ENCODE measurements at regions not wholly inside any gene's neighbourhood (a gene's known extent, or its start where the extent isn't known, plus 50 kb on each side); places are given as distances from the start of the nearest gene placed in this dataset.

- H3K27ac Mint-ChIP-seq, result no peak overlapping the region
- no peak overlapping the region for H3K4me3 Mint-ChIP-seq
- no peaks in the 10 kb centered on the region for H3K9me3 Mint-ChIP-seq
- H3K36me3 Mint-ChIP-seq (ENCODE audit: low read depth), result no peaks in the 10 kb centered on the region
- no peaks in the 10 kb centered on the region for H3K4me1 Mint-ChIP-seq (ENCODE audit: low read depth)
- H3K27me3 Mint-ChIP-seq (ENCODE audit: low read depth), result no peaks in the 10 kb centered on the region
Measured at GRCh38 chr17:13725288-13725990, 123.7 kb upstream of the HS3ST3A1 start.

- H3K27ac Mint-ChIP-seq, result no peak overlapping the region
- no peak overlapping the region for H3K4me3 Mint-ChIP-seq
- H3K9me3 Mint-ChIP-seq, result no peaks in the 10 kb centered on the region
- H3K36me3 Mint-ChIP-seq (ENCODE audit: low read depth), result no peaks in the 10 kb centered on the region
- no peaks in the 10 kb centered on the region for H3K4me1 Mint-ChIP-seq (ENCODE audit: low read depth)
- H3K27me3 Mint-ChIP-seq (ENCODE audit: low read depth), result no peaks in the 10 kb centered on the region
Measured at GRCh38 chr17:13727441-13728171, 125.9 kb upstream of the HS3ST3A1 start.

GRCh38 chr17:13728781-13729180 lies 127.1 kb upstream of the HS3ST3A1 start:
- Mint-ChIP-seq H3K36me3 (ENCODE audit: low read depth) (no peaks in the 10 kb centered on the region), H3K4me1 (ENCODE audit: low read depth) (no peaks in the 10 kb centered on the region), H3K9me3 (no peaks in the 10 kb centered on the region), H3K27me3 (ENCODE audit: low read depth) (no peaks in the 10 kb centered on the region), H3K27ac (no peak overlapping the region), H3K4me3 (no peak overlapping the region)

- no peaks in the 10 kb centered on the region for H3K27me3 Mint-ChIP-seq (ENCODE audit: low read depth)
- no peak overlapping the region for H3K4me3 Mint-ChIP-seq
- no peaks in the 10 kb centered on the region for H3K9me3 Mint-ChIP-seq
- no peaks in the 10 kb centered on the region for H3K4me1 Mint-ChIP-seq (ENCODE audit: low read depth)
- no peaks in the 10 kb centered on the region for H3K36me3 Mint-ChIP-seq (ENCODE audit: low read depth)
- H3K27ac Mint-ChIP-seq, result no peak overlapping the region
Measured at GRCh38 chr17:13729466-13730134, 127.9 kb upstream of the HS3ST3A1 start.

- Mint-ChIP-seq H3K4me1 (ENCODE audit: low read depth) (no peaks in the 10 kb centered on the region), H3K4me3 (no peak overlapping the region), H3K27me3 (ENCODE audit: low read depth) (no peaks in the 10 kb centered on the region), H3K27ac (no peak overlapping the region), H3K9me3 (no peaks in the 10 kb centered on the region), H3K36me3 (ENCODE audit: low read depth) (no peaks in the 10 kb centered on the region)
Measured at GRCh38 chr17:13734880-13735279, 133.2 kb upstream of the HS3ST3A1 start.

- Mint-ChIP-seq H3K27ac (no peak overlapping the region), H3K36me3 (ENCODE audit: low read depth) (no peaks in the 10 kb centered on the region), H3K4me3 (no peak overlapping the region), H3K27me3 (ENCODE audit: low read depth) (no peaks in the 10 kb centered on the region), H3K9me3 (no peaks in the 10 kb centered on the region), H3K4me1 (ENCODE audit: low read depth) (no peaks in the 10 kb centered on the region)
Measured at GRCh38 chr17:13735444-13735843, 133.7 kb upstream of the HS3ST3A1 start.

GRCh38 chr17:13735861-13736260 lies 134.1 kb upstream of the HS3ST3A1 start:
- no peak overlapping the region for H3K4me3 Mint-ChIP-seq
- H3K27me3 Mint-ChIP-seq (ENCODE audit: low read depth), result no peaks in the 10 kb centered on the region
- no peaks in the 10 kb centered on the region for H3K36me3 Mint-ChIP-seq (ENCODE audit: low read depth)
- H3K9me3 Mint-ChIP-seq, result no peaks in the 10 kb centered on the region
- H3K27ac Mint-ChIP-seq, result no peak overlapping the region
- no peaks in the 10 kb centered on the region for H3K4me1 Mint-ChIP-seq (ENCODE audit: low read depth)

- no peak overlapping the region for H3K27ac Mint-ChIP-seq
- H3K9me3 Mint-ChIP-seq, result no peaks in the 10 kb centered on the region
- no peaks in the 10 kb centered on the region for H3K4me1 Mint-ChIP-seq (ENCODE audit: low read depth)
- H3K4me3 Mint-ChIP-seq, result no peak overlapping the region
- no peaks in the 10 kb centered on the region for H3K36me3 Mint-ChIP-seq (ENCODE audit: low read depth)
- no peaks in the 10 kb centered on the region for H3K27me3 Mint-ChIP-seq (ENCODE audit: low read depth)
Measured at GRCh38 chr17:13736916-13737315, 135.2 kb upstream of the HS3ST3A1 start.

- no peak overlapping the region for H3K4me3 Mint-ChIP-seq
- no peaks in the 10 kb centered on the region for H3K27me3 Mint-ChIP-seq (ENCODE audit: low read depth)
- H3K27ac Mint-ChIP-seq, result no peak overlapping the region
- no peaks in the 10 kb centered on the region for H3K36me3 Mint-ChIP-seq (ENCODE audit: low read depth)
- no peaks in the 10 kb centered on the region for H3K9me3 Mint-ChIP-seq
- H3K4me1 Mint-ChIP-seq (ENCODE audit: low read depth), result no peaks in the 10 kb centered on the region
Measured at GRCh38 chr17:13740686-13741085, 139.0 kb upstream of the HS3ST3A1 start.

GRCh38 chr17:13741744-13742143 lies 140.0 kb upstream of the HS3ST3A1 start:
- Mint-ChIP-seq H3K27ac (no peak overlapping the region), H3K4me1 (ENCODE audit: low read depth) (no peaks in the 10 kb centered on the region), H3K27me3 (ENCODE audit: low read depth) (no peaks in the 10 kb centered on the region), H3K4me3 (no peak overlapping the region), H3K36me3 (ENCODE audit: low read depth) (no peaks in the 10 kb centered on the region), H3K9me3 (no peaks in the 10 kb centered on the region)

- H3K27ac Mint-ChIP-seq, result no peak overlapping the region
- no peaks in the 10 kb centered on the region for H3K27me3 Mint-ChIP-seq (ENCODE audit: low read depth)
- H3K4me1 Mint-ChIP-seq (ENCODE audit: low read depth), result no peaks in the 10 kb centered on the region
- no peaks in the 10 kb centered on the region for H3K36me3 Mint-ChIP-seq (ENCODE audit: low read depth)
- no peaks in the 10 kb centered on the region for H3K9me3 Mint-ChIP-seq
- no peak overlapping the region for H3K4me3 Mint-ChIP-seq
Measured at GRCh38 chr17:13743906-13744305, 142.2 kb upstream of the HS3ST3A1 start.

GRCh38 chr17:13746404-13746803 lies 144.7 kb upstream of the HS3ST3A1 start:
- H3K4me3 Mint-ChIP-seq, result no peak overlapping the region
- no peaks in the 10 kb centered on the region for H3K9me3 Mint-ChIP-seq
- no peaks in the 10 kb centered on the region for H3K36me3 Mint-ChIP-seq (ENCODE audit: low read depth)
- H3K27ac Mint-ChIP-seq, result no peak overlapping the region
- no peaks in the 10 kb centered on the region for H3K4me1 Mint-ChIP-seq (ENCODE audit: low read depth)
- H3K27me3 Mint-ChIP-seq (ENCODE audit: low read depth), result peaks cover 2% of the 10 kb centered on the region

GRCh38 chr17:13749166-13749890 lies 147.6 kb upstream of the HS3ST3A1 start:
- Mint-ChIP-seq H3K9me3 (no peaks in the 10 kb centered on the region), H3K4me1 (ENCODE audit: low read depth) (no peaks in the 10 kb centered on the region), H3K27me3 (ENCODE audit: low read depth) (peaks cover 3% of the 10 kb centered on the region), H3K4me3 (no peak overlapping the region), H3K36me3 (ENCODE audit: low read depth) (no peaks in the 10 kb centered on the region), H3K27ac (no peak overlapping the region)

GRCh38 chr17:13749891-13750235 lies 148.1 kb upstream of the HS3ST3A1 start:
- H3K36me3 Mint-ChIP-seq (ENCODE audit: low read depth), result no peaks in the 10 kb centered on the region
- no peaks in the 10 kb centered on the region for H3K4me1 Mint-ChIP-seq (ENCODE audit: low read depth)
- no peak overlapping the region for H3K4me3 Mint-ChIP-seq
- H3K27ac Mint-ChIP-seq, result no peak overlapping the region
- H3K9me3 Mint-ChIP-seq, result no peaks in the 10 kb centered on the region
- peaks cover 3% of the 10 kb centered on the region for H3K27me3 Mint-ChIP-seq (ENCODE audit: low read depth)

All from T-helper 1 cell treated with Interleukin-12 subunit alpha and Interleukin-12 subunit beta and Interleukin-4 antibody, amounts not matched to agents 30 μg/mL and 1 μg/mL, for 36 hours (primary cell).